Activated CD4-positive, CD25-positive, alpha-beta regulatory T cell treated with anti-CD3 and anti-CD28 coated beads, Interleukin-2, amount 50 U/mL, for 24 hours (primary cell): ENCODE measurements at regions not wholly inside any gene's neighbourhood (a gene's known extent, or its start where the extent isn't known, plus 50 kb on each side); places are given as distances from the start of the nearest gene placed in this dataset.
"Not testable (repeated sequence)": the region's sequence is repeated elsewhere in the genome, so short reads cannot be mapped to it uniquely, and the experiment has no call there.

Experiments
- ATAC-seq, 2 donors: fragments of 150-1000 bp; cut with Tn5 transposase; one replicate each; pipeline ENCODE4 v1.10.0; 2021; ENCODE audit warnings: mild to moderate bottlenecking in 1 of 2, moderate library complexity in 1 of 2

DNA sequence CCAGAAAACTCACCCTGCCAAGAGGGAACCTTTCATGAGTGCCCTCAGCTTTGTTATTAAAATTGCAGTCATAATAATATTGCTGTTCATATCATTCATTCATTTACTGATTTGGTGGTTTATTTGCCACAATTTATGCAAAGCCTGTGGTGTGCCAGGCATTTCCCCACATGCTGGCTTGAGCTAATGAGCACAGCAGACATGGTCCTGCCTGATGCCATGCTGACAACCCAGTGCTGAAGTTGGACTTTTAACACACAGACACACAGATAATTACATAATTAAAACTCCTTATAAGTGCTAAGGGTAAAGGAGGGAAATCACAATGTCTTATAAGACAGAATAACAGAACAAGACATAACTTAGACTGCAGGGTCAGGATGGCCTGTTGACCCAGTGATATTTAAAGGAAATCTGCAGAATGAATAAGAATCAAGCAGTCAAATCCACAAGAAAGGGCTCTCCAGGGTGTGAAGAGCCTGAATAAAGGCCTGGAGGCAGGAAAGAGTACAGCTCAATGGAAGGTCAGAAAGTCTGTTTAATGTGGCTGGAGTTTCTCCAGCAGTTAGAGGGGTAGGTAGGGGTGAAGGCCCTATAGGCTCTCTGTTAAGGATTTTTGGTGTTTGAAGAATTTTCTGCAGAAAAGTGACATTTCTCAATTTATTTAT, 196.9 kb upstream of the CDH11 start:
- ATAC-seq, result no peak

DNA sequence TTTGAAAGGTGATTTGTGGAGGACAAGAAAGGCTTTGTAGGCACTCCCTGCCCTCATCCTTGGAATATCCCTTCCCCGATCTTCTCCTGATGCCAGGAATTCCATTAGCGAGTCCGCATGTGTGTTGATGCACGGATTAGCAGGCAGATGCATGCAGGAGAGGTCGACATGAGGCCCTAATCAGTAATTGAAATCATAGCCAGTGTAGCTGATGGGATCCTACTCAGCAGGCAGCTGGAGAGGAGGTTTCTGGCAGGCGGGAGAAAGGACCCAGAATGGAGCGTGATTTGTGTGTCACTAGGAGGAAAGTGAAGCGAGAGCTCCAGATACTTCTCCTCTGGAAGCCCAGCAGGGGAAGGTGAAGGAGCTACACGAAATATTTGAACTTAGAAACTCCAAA, 196.3 kb upstream of the CDH11 start:
- no peak for ATAC-seq

GRCh38 chr16:65316808-65317207, 194.9 kb upstream of the CDH11 start:
- ATAC-seq, result no peak

GRCh38 chr16:65315081-65315780, 193.4 kb upstream of the CDH11 start:
- no peak for ATAC-seq

GRCh38 chr16:65314627-65315008, 192.8 kb upstream of the CDH11 start:
- no peak for ATAC-seq

DNA sequence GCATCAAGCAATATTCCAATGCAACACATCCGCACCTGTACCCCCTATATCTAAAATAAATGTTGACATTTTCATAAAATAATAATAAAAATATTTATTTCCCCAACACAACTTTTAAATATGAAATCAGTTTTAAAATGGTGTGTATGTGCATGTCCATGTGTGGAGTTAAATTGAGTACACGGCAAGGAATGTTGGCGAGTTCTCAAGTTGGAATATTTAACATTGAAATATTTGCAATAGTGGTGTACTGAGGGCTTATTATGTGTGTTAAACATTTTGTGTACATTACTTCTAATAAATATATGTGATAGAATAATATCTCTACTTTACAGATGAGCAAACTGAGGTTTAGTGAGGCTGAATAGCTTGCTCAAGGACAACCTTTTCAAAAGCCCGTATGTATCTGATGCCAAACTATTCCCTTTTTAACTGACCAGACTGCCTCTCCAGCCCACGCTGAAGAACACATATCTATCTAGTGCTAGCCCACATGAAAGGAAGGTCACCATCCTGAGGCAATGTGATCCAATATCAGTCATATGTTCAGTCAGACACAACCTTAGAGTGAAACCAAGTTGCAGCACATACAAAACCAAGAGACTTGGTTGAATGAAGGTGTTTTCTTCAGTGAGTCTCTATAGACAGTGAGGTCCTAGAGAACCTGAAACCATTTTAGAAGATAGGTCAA, 192.2 kb upstream of the CDH11 start:
- ATAC-seq, result no peak

GRCh38 chr16:65312795-65313194, 190.9 kb upstream of the CDH11 start:
- ATAC-seq, result no peak

DNA sequence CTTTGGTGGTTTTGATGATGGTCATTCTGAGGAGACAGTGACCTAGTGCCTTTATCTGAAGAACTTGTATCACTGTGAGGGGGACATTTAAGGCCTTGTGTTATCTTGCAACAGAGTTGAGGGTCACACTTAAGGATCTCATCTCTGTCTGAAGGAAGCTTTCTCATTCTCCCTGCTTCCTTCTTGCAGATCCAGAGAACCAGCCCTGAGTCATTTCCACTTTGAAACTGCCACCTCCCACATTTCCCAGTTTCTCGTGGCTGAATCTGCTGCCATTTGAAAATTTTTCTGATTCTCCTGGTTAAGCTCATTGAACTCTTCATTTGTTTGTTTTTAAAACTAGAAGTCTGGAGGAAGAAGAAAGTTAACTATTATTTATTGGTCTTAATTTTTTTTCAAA, 190.2 kb upstream of the CDH11 start:
- no peak for ATAC-seq

DNA sequence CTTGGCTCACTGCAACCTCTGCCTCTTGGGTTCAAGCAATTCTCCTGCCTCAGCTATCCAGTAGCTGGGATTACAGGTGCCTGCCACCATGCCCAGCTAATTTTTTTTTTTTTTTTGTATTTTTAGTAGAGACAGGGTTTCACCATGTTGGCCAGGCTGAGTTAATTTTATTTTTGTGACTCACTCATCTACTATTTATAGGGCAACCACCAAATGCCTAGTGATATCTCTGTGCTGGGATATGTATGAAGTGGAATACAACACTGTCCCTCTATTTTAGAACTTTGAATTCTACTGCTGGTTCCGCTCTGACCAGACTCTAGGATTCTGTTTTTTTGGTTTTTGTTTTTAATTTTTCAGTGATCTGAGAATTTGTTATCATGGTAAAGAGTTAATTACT, 188.6 kb upstream of the CDH11 start:
- ATAC-seq, result not testable (repeated sequence)

GRCh38 chr16:65309354-65309753, 187.5 kb upstream of the CDH11 start:
- ATAC-seq, result no peak

DNA sequence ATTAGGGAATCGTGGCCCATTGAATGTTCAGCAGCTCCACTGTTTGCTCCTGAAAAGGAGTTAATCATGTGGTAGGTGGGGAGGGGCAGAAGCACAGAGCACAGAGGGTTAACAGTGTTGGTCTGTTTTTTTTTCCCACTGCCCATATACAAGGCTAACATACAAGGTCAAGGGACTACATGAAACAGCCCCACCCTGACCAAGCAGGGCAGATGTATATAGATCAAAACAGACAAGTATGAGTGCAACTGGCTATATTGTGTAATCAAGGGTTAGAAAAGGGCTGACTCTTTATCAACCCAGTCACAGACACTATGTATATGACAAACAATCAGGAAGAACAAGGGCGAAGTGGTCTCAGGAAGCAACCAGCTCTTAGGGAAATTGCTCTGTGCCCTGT, 186.6 kb upstream of the CDH11 start:
- ATAC-seq, result no peak

- no peak for ATAC-seq
Observed at GRCh38 chr16:65307286-65307685, 185.4 kb upstream of the CDH11 start.

DNA sequence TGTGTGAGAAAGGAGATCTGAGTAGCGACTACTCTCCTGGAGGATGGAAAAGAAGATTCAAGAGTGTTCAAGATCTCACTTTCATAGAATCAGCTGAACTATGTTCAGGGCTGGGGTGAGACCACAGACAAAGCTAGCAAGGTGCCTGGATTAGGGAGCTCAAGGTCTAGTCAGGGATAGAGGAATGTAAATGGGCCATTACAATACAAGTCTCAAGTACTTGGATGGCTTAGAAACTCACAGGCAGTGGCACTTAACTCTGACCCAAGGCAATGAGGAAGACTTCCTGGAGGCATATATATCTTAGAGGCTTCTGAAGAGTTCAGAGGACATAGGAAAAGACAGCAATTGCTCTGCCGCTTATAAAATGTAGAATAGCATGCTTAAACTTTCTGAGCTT, 184.9 kb upstream of the CDH11 start:
- ATAC-seq, result no peak

GRCh38 chr16:65306300-65306699, 184.4 kb upstream of the CDH11 start:
- no peak for ATAC-seq

DNA sequence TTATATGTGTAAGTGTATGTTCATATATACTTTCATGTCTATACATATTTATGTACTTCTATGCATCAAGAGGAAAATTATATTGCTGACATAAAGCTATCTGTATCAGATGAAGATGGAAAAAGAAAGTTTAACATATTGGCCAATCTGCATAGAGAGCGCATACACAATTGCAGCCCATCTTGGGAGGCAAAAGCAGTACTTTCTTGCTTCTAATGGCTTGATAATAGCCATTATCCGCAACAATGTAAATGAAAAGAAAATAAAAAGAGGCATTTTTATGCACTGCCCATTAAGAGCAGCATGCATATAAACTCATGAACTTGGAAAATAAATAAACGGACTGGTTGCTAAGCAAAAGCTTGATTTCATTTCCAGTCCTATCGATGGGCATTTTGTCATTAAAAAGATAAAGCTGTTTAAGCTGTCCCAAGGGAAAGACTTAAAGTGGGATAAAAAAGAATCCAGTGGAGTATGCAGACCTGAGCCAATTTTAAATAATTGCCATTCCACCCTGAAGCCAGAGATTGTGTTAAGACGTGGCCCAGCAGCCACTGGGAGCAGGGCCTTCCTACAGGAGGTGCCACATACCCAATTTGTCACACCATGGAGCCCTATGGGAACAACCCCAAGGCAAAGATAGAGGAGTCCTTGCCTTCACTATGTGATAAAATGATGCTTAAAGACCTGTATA, 183.6 kb upstream of the CDH11 start:
- no peak for ATAC-seq

DNA sequence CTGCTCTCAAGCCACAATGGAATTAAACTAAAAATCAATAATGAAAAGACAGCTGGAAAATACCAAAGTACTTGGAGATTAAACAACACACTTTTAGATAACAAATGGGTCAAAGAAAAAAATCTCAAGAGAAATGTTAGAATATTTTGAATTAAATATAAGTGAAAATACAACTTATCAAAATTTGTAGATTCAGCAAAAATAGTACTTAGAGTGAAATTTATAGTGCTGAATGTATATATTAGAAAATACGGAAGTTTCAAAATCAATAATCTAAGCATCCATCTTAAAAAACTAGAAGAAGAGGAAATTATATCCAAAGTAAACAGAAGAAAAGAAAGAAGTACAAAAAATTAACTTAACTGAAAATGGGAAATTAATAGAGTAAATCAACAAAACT, 179.2 kb upstream of the CDH11 start:
- ATAC-seq, result no peak

DNA sequence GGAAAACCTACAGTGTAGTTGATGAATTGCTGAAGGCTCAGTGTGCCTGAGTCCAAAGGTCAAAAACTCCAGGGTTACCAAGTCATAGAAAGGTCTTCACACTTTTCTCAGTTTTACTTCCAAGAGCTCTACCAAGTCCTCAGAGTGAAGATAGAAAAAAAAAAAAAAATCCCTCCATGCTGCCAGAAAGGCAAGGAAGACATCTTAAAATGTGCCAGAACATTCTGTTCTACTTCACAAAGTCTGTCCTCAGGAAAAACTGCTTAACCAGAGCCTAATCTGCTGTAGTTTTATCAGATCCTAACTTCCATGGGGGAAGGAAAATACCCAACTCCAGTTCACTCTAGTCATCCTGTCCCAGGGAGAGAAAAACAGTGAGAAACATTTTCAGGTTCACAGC, 175.6 kb upstream of the CDH11 start:
- ATAC-seq, result no peak

GRCh38 chr16:65295527-65295926, 173.7 kb upstream of the CDH11 start:
- ATAC-seq, result no peak

- no peak for ATAC-seq
Observed at GRCh38 chr16:65294708-65295107, 172.8 kb upstream of the CDH11 start.

GRCh38 chr16:65294165-65294564, 172.3 kb upstream of the CDH11 start:
- no peak for ATAC-seq

- ATAC-seq, result no peak
Observed at GRCh38 chr16:65289022-65289421, 167.2 kb upstream of the CDH11 start.

GRCh38 chr16:65287307-65287706, 165.4 kb upstream of the CDH11 start:
- no peak for ATAC-seq
